ENCODE measurements at regions not wholly inside any gene's neighbourhood (a gene's known extent, or its start where the extent isn't known, plus 50 kb on each side); places are given as distances from the start of the nearest gene placed in this dataset.

DNA sequence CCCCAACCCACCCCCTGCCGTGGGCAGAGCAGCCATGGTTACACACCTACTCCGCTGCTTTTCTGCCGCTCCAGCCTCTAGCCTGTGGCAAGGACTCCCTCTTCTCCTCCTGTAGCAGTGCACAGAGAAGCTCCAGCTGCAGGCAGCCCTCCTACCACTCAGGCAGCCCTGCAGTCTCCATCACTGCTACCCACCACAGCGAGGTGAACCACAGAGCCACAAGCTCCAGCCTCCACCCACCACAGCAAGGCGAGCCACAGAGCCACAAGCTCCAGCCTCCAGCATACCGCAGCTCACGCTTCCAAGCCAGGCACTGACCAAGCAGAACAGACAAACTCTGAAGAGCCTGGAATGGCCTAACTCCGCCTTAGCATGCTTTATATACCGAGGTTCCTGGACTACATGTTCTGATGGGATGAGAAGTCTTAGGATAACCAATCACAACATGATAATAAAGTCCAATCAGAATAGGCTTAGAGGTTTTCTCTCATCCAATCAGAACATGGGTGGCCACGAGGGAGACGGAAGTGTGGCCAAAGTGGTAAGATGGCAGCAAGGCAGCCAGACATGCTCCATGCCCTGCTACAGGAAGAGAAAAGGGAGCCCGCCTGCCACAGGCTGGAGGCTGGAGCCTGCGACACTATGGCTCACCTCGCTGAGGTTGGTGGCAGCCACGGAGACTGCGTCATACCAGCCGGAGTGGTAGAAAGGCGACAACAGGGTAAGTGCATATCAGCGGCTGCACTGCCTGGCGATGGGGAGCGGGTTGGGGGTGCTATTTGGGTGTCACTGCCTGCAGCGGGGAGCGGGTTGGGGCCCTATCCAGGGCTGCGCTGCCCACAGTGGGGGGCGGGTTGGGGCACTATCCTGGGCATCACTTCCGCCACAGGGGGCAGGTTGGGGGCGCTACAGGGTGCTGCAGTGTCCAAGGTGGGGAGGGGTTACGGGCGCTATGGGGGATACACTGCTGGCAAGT is 75.8 kb upstream of the PCAT7 start:
- DNase-seq (ENCODE audit: low spot score): no peak
- TF ChIP-seq FOXJ3 (CRISPR knock-in tag; IDR thresholded peaks at IDR 0.05; ENCODE audit: borderline replicate concordance) (no peak), NFATC4 (CRISPR knock-in tag; IDR thresholded peaks at IDR 0.05) (no peak), EMX1 (CRISPR knock-in tag; IDR thresholded peaks at IDR 0.05) (no peak), ZNF232 (CRISPR knock-in tag; IDR thresholded peaks at IDR 0.05) (no peak), JUN (CRISPR knock-in tag; IDR thresholded peaks at IDR 0.05) (no peak), ZNF138 (CRISPR knock-in tag; conservative IDR thresholded peaks at IDR 0.05) (no peak), ZNF416 (CRISPR knock-in tag; IDR thresholded peaks at IDR 0.05) (no peak), NR2C2 (CRISPR knock-in tag; IDR thresholded peaks at IDR 0.05) (no peak), SMAD4 (CRISPR knock-in tag; IDR thresholded peaks at IDR 0.05) (no peak), ZNF263 (CRISPR knock-in tag; IDR thresholded peaks at IDR 0.05; ENCODE audit: low read depth) (no peak)
- TF ChIP-seq, protein P1, sequence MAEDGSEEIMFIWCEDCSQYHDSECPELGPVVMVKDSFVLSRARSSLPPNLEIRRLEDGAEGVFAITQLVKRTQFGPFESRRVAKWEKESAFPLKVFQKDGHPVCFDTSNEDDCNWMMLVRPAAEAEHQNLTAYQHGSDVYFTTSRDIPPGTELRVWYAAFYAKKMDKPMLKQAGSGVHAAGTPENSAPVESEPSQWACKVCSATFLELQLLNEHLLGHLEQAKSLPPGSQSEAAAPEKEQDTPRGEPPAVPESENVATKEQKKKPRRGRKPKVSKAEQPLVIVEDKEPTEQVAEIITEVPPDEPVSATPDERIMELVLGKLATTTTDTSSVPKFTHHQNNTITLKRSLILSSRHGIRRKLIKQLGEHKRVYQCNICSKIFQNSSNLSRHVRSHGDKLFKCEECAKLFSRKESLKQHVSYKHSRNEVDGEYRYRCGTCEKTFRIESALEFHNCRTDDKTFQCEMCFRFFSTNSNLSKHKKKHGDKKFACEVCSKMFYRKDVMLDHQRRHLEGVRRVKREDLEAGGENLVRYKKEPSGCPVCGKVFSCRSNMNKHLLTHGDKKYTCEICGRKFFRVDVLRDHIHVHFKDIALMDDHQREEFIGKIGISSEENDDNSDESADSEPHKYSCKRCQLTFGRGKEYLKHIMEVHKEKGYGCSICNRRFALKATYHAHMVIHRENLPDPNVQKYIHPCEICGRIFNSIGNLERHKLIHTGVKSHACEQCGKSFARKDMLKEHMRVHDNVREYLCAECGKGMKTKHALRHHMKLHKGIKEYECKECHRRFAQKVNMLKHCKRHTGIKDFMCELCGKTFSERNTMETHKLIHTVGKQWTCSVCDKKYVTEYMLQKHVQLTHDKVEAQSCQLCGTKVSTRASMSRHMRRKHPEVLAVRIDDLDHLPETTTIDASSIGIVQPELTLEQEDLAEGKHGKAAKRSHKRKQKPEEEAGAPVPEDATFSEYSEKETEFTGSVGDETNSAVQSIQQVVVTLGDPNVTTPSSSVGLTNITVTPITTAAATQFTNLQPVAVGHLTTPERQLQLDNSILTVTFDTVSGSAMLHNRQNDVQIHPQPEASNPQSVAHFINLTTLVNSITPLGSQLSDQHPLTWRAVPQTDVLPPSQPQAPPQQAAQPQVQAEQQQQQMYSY (CRISPR knock-in tag; IDR thresholded peaks at IDR 0.05): no peak
- TF ChIP-seq, protein P2, sequence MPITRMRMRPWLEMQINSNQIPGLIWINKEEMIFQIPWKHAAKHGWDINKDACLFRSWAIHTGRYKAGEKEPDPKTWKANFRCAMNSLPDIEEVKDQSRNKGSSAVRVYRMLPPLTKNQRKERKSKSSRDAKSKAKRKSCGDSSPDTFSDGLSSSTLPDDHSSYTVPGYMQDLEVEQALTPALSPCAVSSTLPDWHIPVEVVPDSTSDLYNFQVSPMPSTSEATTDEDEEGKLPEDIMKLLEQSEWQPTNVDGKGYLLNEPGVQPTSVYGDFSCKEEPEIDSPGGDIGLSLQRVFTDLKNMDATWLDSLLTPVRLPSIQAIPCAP (CRISPR knock-in tag; IDR thresholded peaks at IDR 0.05): no peak
- POLR2A ChIA-PET: no interaction called here
- ATAC-seq: no peak
- CTCF ChIA-PET: interaction anchor here (0.6 to 1.0 kb wide), 2 partner anchors 51 to 75 kb away, joined by 3 read pairs; partner anchors contain the start of gene PCAT7
- H3K4me1 Mint-ChIP-seq: peaks cover 6% of the 10 kb centered on the region
- no peak overlapping the region for H3K27ac Mint-ChIP-seq
- no peaks in the 10 kb centered on the region; the same call in 1 of the 2 replicates for H3K27me3 Mint-ChIP-seq (ENCODE audit: low read depth)
- peaks cover 15% of the 10 kb centered on the region; the same call in 1 of the 2 replicates for H3K36me3 Mint-ChIP-seq
- H3K9me3 Mint-ChIP-seq: peaks cover 40% of the 10 kb centered on the region
- H3K4me3 Mint-ChIP-seq: no peak overlapping the region

DNA sequence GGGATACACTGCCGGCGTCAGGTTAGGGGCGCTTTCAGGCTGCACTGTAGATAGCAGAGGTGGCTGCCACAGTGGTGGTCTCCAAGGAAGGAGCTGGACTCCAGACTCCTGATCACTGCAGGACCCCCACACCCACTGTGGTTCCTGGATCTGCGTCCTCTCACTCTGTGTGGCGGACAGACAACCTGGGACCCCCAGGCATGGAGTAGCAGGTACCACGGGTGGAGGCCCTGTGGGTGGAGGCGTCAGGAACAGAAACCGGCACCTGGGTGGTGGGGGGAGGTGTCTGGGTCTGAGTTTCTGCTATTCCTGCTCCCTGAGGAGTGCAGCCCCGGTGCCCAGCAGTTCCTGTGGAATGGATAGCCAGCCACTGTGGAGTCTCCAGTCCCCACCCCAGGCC is 75.1 kb upstream of the PCAT7 start:
- POLR2A ChIA-PET: interaction anchor here (0.7 kb wide), 1 partner anchor 10 kb away, joined by 4 read pairs; no protein-coding TSS in a partner anchor
- no peak overlapping the region for H3K27ac Mint-ChIP-seq
- no peaks in the 10 kb centered on the region for H3K27me3 Mint-ChIP-seq (ENCODE audit: low read depth)
- DNase-seq (ENCODE audit: low spot score) (no peak), ATAC-seq (no peak)
- H3K4me1 Mint-ChIP-seq: peaks cover 6% of the 10 kb centered on the region
- no peak overlapping the region for H3K4me3 Mint-ChIP-seq
- CTCF ChIA-PET: interaction anchor here (0.6 kb wide), 1 partner anchor 8 kb away, joined by 4 read pairs; no protein-coding TSS in a partner anchor
- peaks cover 35% of the 10 kb centered on the region for H3K9me3 Mint-ChIP-seq
- peaks cover 11% of the 10 kb centered on the region; the same call in 1 of the 2 replicates for H3K36me3 Mint-ChIP-seq
- no peak for TF ChIP-seq NFE2L1 (CRISPR knock-in tag; IDR thresholded peaks at IDR 0.05)
- TF ChIP-seq ZNF263 (CRISPR knock-in tag; IDR thresholded peaks at IDR 0.05; ENCODE audit: low read depth): no peak
- no peak for TF ChIP-seq ELF4 (CRISPR knock-in tag; IDR thresholded peaks at IDR 0.05; ENCODE audit: low read depth)
- no peak for TF ChIP-seq TEAD1 (CRISPR knock-in tag; IDR thresholded peaks at IDR 0.05)
- no peak for TF ChIP-seq NR2C2 (CRISPR knock-in tag; IDR thresholded peaks at IDR 0.05)
- TF ChIP-seq FOXP1 (CRISPR knock-in tag; IDR thresholded peaks at IDR 0.05; ENCODE audit: borderline replicate concordance): no peak
- TF ChIP-seq ETV6 (CRISPR knock-in tag; IDR thresholded peaks at IDR 0.05): no peak
- no peak for TF ChIP-seq KAT7 (CRISPR knock-in tag; IDR thresholded peaks at IDR 0.05; ENCODE audit: borderline replicate concordance)
- no peak for TF ChIP-seq NR3C1 (CRISPR knock-in tag; conservative IDR thresholded peaks at IDR 0.05; ENCODE audit: low read depth)
- TF ChIP-seq, protein P3, sequence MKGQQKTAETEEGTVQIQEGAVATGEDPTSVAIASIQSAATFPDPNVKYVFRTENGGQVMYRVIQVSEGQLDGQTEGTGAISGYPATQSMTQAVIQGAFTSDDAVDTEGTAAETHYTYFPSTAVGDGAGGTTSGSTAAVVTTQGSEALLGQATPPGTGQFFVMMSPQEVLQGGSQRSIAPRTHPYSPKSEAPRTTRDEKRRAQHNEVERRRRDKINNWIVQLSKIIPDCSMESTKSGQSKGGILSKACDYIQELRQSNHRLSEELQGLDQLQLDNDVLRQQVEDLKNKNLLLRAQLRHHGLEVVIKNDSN (CRISPR knock-in tag; IDR thresholded peaks at IDR 0.05): no peak
- TF ChIP-seq, protein P4, sequence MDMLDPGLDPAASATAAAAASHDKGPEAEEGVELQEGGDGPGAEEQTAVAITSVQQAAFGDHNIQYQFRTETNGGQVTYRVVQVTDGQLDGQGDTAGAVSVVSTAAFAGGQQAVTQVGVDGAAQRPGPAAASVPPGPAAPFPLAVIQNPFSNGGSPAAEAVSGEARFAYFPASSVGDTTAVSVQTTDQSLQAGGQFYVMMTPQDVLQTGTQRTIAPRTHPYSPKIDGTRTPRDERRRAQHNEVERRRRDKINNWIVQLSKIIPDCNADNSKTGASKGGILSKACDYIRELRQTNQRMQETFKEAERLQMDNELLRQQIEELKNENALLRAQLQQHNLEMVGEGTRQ (CRISPR knock-in tag; IDR thresholded peaks at IDR 0.05): no peak
- no peak for TF ChIP-seq RELA (CRISPR knock-in tag; IDR thresholded peaks at IDR 0.05; ENCODE audit: borderline replicate concordance)
- TF ChIP-seq, protein P1 (CRISPR knock-in tag; IDR thresholded peaks at IDR 0.05): no peak
- no peak for TF ChIP-seq ZNF423 (CRISPR knock-in tag; IDR thresholded peaks at IDR 0.05)
- TF ChIP-seq NR1H2 (CRISPR knock-in tag; IDR thresholded peaks at IDR 0.05): no peak

All from WTC11 (cell line).